OCI-LY1 (cell line): ENCODE measurements at regions not wholly inside any gene's neighbourhood (a gene's known extent, or its start where the extent isn't known, plus 50 kb on each side); places are given as distances from the start of the nearest gene placed in this dataset.

Experiments
- H2AFZ ChIP-seq: fragments of 200-600 bp; sonication (generic), shearing (Covaris generic); 2 replicates; pipeline ENCODE4 v1.6.0; 2014; ENCODE audit warnings: antibody characterized with exemption, mild to moderate bottlenecking, low read length
- H3F3A ChIP-seq: fragments of 200-600 bp; sonication (generic), shearing (Covaris generic); 2 replicates; pipeline ENCODE4 v1.6.0; 2014; ENCODE audit warnings: mild to moderate bottlenecking, antibody characterized with exemption, low read length, moderate library complexity; ENCODE audit not compliant: insufficient read depth
- H3K27ac ChIP-seq: fragments of 200-600 bp; sonication (generic); 2 replicates; pipeline ENCODE4 v1.5.1; 2014; ENCODE audit warnings: low read length, mixed run types, mild to moderate bottlenecking, low read depth; ENCODE audit not compliant: poor library complexity, severe bottlenecking
- H3K27me3 ChIP-seq: fragments of 200-600 bp; sonication (generic); 2 replicates; pipeline ENCODE4 v1.6.0; 2014; ENCODE audit warnings: antibody characterized with exemption, mild to moderate bottlenecking, low read length, moderate library complexity; ENCODE audit not compliant: insufficient read depth
- H3K36me3 ChIP-seq: fragments of 200-600 bp; sonication (generic); 2 replicates; pipeline ENCODE4 v1.6.1; 2014; ENCODE audit warnings: mild to moderate bottlenecking, antibody characterized with exemption, low read length, moderate library complexity, mixed read lengths; ENCODE audit not compliant: insufficient read depth
- H3K4me1 ChIP-seq: fragments of 200-600 bp; sonication (generic); 2 replicates; pipeline ENCODE4 v1.5.1; 2014; ENCODE audit warnings: mild to moderate bottlenecking, low read length, moderate library complexity; ENCODE audit not compliant: insufficient read depth, severe bottlenecking
- H3K4me2 ChIP-seq: fragments of 200-600 bp; sonication (generic), shearing (Covaris generic); 2 replicates; pipeline ENCODE4 v1.6.1; 2014; ENCODE audit warnings: low read length
- H3K4me3 ChIP-seq: fragments of 200-600 bp; sonication (generic); 2 replicates; pipeline ENCODE4 v1.5.1; 2014; ENCODE audit warnings: low read length, low read depth, mild to moderate bottlenecking, mixed read lengths; ENCODE audit not compliant: poor library complexity, severe bottlenecking
- H3K79me2 ChIP-seq: fragments of 200-600 bp; shearing (Covaris generic); 2 replicates; pipeline ENCODE4 v1.6.1; 2016; ENCODE audit warnings: mixed run types, low read length, mixed read lengths; ENCODE audit not compliant: insufficient read depth
- H3K9ac ChIP-seq: fragments of 200-600 bp; sonication (generic), shearing (Covaris generic); 2 replicates; pipeline ENCODE4 v1.6.1; 2014; ENCODE audit warnings: mild to moderate bottlenecking, low read length, mixed read lengths
- H3K9me2 ChIP-seq: fragments of 200-600 bp; sonication (generic), shearing (Covaris generic); 2 replicates; pipeline ENCODE4 v1.6.1; 2014; ENCODE audit warnings: low read depth, mild to moderate bottlenecking, low read length, mixed read lengths
- H3K9me3 ChIP-seq: fragments of 200-600 bp; shearing (Covaris generic); 2 replicates; pipeline ENCODE4 v1.6.1; 2014; ENCODE audit warnings: low read length, mixed read lengths
- H4K20me1 ChIP-seq: fragments of 200-600 bp; sonication (generic), shearing (Covaris generic); 2 replicates; pipeline ENCODE4 v1.6.0; 2016; ENCODE audit warnings: mild to moderate bottlenecking, low read length; ENCODE audit not compliant: insufficient read depth
- EZH2 ChIP-seq: fragments of 200-600 bp; sonication (generic), shearing (Covaris generic); IDR thresholded peaks from 2 replicates; pipeline ENCODE4 v1.8.0; 2017; ENCODE audit warnings: borderline replicate concordance, mixed run types, mild to moderate bottlenecking, antibody characterized with exemption, low read length, moderate library complexity, mixed read lengths
- TF ChIP-seq, protein P1 (sequence below): fragments of 200-600 bp; sonication (generic), shearing (Covaris generic); IDR thresholded peaks from 2 replicates; pipeline ENCODE4 v1.5.1; 2017; ENCODE audit warnings: mild to moderate bottlenecking, antibody characterized with exemption, low read length, moderate library complexity, mixed read lengths

DNA sequence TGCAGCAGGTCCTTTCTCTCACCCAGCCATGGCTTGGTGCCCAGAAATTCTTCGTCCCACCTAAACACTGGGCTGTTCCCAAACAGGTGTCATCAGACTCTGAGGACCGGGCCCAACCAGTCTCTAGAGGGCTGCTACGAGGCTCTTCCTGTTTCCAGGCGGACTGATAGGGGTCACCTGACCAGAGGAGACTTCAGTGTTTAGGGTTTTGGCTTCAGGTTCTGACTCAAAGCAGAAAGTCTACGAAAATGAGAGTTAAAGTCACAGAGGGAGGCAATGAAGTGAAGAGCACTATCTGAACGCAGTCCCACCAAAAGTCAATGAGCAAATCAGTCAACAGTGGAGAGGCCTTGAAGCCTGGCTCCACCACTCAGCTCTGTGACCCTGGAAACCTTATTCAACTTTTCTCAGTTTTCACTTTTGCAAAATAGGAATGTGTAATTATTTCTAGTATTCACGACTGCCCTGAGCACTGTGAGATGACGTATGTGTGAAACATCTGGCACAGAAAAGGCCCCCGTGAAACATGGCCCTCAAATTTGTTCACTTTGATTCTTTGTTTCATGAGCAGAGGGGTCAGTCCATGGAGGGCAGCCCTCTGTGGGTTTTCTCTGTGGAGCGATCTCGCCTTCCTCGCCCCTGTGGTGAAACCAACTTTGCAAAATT is 189.9 kb upstream of the PDE1C start:
- TF ChIP-seq EZH2 = no peak
- TF ChIP-seq, protein P1, sequence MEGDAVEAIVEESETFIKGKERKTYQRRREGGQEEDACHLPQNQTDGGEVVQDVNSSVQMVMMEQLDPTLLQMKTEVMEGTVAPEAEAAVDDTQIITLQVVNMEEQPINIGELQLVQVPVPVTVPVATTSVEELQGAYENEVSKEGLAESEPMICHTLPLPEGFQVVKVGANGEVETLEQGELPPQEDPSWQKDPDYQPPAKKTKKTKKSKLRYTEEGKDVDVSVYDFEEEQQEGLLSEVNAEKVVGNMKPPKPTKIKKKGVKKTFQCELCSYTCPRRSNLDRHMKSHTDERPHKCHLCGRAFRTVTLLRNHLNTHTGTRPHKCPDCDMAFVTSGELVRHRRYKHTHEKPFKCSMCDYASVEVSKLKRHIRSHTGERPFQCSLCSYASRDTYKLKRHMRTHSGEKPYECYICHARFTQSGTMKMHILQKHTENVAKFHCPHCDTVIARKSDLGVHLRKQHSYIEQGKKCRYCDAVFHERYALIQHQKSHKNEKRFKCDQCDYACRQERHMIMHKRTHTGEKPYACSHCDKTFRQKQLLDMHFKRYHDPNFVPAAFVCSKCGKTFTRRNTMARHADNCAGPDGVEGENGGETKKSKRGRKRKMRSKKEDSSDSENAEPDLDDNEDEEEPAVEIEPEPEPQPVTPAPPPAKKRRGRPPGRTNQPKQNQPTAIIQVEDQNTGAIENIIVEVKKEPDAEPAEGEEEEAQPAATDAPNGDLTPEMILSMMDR = no peak
- Histone ChIP-seq H2AFZ (no peak overlapping the region), H3K9me2 (no peaks in the 10 kb centered on the region), H4K20me1 (no peaks in the 10 kb centered on the region), H3K79me2 (no peaks in the 10 kb centered on the region), H3K4me2 (no peak overlapping the region), H3K36me3 (no peaks in the 10 kb centered on the region), H3K9me3 (no peaks in the 10 kb centered on the region), H3K27me3 (no peaks in the 10 kb centered on the region; the same call in 1 of the 2 replicates), H3K4me1 (no peaks in the 10 kb centered on the region), H3K27ac (no peak overlapping the region), H3F3A (no peaks in the 10 kb centered on the region), H3K9ac (no peak overlapping the region), H3K4me3 (no peak overlapping the region)

DNA sequence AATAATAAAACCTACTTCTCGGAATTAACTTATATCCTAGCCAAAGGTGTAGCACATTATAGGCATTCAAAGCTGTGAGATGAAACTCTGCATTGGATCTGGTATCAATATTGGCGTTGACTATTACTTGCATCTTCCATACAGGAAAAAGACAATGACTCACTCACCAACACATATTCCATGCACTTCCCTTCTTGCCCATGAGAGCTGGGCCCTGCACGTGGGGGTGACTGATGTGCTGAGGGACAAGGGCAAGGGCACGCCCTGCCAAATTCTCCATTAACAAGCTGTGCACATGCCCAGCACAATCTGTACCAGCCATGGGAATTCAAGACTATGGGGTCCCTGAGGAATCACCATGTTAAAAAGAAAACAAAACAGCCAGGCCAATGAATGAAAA is 188.1 kb upstream of the PDE1C start:
- Histone ChIP-seq H3K4me1 (no peaks in the 10 kb centered on the region), H3K9me2 (no peaks in the 10 kb centered on the region), H4K20me1 (no peaks in the 10 kb centered on the region), H3F3A (no peaks in the 10 kb centered on the region), H3K79me2 (no peaks in the 10 kb centered on the region), H3K9ac (no peak overlapping the region), H3K36me3 (no peaks in the 10 kb centered on the region), H3K27me3 (no peaks in the 10 kb centered on the region), H3K9me3 (no peaks in the 10 kb centered on the region), H3K4me3 (no peak overlapping the region), H3K4me2 (no peak overlapping the region), H2AFZ (no peak overlapping the region), H3K27ac (no peak overlapping the region)
- no peak for TF ChIP-seq EZH2
- TF ChIP-seq, protein P1 = no peak

DNA sequence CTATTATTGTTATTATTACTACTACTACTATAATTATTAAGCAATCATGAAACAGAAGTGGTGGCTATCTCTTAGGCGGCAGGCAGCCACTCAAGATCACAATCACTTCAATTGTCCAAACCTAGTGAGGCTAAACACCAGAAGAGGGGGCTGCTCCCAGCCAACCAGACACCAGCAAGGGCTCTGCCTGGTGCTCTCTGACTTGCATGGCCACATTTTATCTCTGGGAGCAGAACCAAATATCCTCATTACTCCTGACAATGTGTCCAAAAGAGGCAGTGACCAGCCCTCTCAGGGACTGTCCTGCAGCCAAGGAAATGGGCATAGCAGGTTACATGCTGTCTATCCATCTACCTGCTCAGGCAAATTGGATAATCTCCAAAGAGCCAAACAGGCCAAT is 187.4 kb upstream of the PDE1C start:
- H3F3A ChIP-seq = no peaks in the 10 kb centered on the region
- H3K4me2 ChIP-seq = no peak overlapping the region

More for the DNA sequence above, 187.4 kb upstream of the PDE1C start:
- Histone ChIP-seq H4K20me1 (no peaks in the 10 kb centered on the region), H3K79me2 (no peaks in the 10 kb centered on the region), H3K27ac (no peak overlapping the region), H3K27me3 (no peaks in the 10 kb centered on the region), H2AFZ (no peak overlapping the region), H3K9me3 (no peaks in the 10 kb centered on the region), H3K9ac (no peak overlapping the region), H3K36me3 (no peaks in the 10 kb centered on the region), H3K4me3 (no peak overlapping the region), H3K9me2 (no peaks in the 10 kb centered on the region), H3K4me1 (no peaks in the 10 kb centered on the region)
- TF ChIP-seq, protein P1 = no peak
- no peak for TF ChIP-seq EZH2
